Thoracic aorta (tissue), 2 donors: ENCODE measurements at regions not wholly inside any gene's neighbourhood (a gene's known extent, or its start where the extent isn't known, plus 50 kb on each side); places are given as distances from the start of the nearest gene placed in this dataset.

ENCODE experiments used
- ATAC-seq: fragments of 150-250 bp; one replicate; pipeline ENCODE4 v1.8.0; 2017; ENCODE audit warnings: low read depth; ENCODE audit not compliant: insufficient number of reproducible peaks, low FRiP score
- DNase-seq: peaks from one replicate; pipeline ENCODE4 v3.0.0-alpha.2; 2020; ENCODE audit warnings: low spot score
- H3K27ac ChIP-seq, 2 donors: fragments of 200-600 bp; sonication (generic); 1 replicate in 1 of 2; 2 replicates in 1 of 2; pipeline ENCODE4 v1.5.1; 2016; ENCODE audit warnings: mild to moderate bottlenecking in 2 of 2, moderate library complexity in 2 of 2
- H3K27me3 ChIP-seq: fragments of 200-600 bp; sonication (generic); replicated peaks from 2 replicates; pipeline ENCODE4 v1.6.0; 2016; ENCODE audit warnings: mild to moderate bottlenecking; ENCODE audit not compliant: insufficient read depth
- H3K36me3 ChIP-seq: fragments of 200-600 bp; sonication (generic); one replicate; pipeline ENCODE4 v1.5.1; 2016
- H3K4me1 ChIP-seq, 2 donors: fragments of 200-600 bp; sonication (generic); 1 replicate in 1 of 2; 2 replicates in 1 of 2; pipeline versions ENCODE4 v1.5.1 to v1.6.0; 2016; ENCODE audit warnings: low read depth in 2 of 2, mild to moderate bottlenecking in 1 of 2; ENCODE audit not compliant: control insufficient read depth in 1 of 2
- H3K4me3 ChIP-seq: fragments of 200-600 bp; sonication (generic); 2 replicates; pipeline ENCODE4 v1.5.1; 2016; ENCODE audit warnings: mild to moderate bottlenecking
- H3K9me3 ChIP-seq: fragments of 200-600 bp; sonication (generic); 2 replicates; pipeline ENCODE4 v1.5.1; 2016
- TF ChIP-seq, protein P1 (sequence below): fragments of 200-600 bp; sonication (generic); IDR thresholded peaks from one replicate; pipeline ENCODE4 v1.5.1; 2019; ENCODE audit warnings: antibody characterized with exemption

DNA sequence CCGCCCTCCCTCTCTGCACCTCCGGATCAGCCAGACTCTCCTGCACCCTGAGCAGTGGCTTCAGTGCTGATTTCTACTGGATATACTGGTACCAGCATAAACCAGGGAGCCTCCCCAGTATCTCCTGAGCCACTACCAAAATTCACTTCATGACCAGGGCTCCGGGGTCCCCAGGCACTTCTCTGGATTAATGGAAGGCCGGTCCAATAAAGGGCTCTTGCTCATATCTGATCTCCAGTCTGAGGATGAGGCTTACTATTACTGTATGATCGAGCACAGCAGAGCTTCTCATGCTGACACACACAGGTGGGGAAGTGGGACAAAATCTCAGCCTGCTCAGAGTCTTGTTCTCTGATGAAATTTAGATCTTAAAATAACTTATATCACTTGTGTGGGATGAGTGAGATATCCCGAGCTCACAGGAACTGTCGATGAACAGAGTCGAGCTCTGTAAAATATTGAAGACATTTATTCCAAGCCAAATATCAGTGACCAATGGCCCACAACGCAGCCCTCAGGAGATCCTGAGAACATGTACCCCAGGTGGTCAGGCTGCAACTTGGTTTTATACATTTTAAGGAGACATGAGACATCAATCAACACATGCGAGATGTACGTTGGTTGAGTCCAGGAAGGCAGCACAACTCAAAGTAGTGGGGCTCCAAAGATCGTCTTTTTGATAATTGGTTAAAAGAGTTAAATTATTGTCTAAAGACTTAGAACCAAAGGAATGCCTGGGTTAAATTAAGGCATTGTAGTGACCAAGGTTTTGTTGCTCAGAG lies 93.0 kb upstream of the TOP3B start:
- H3K27ac ChIP-seq, result no peak overlapping the region
- H3K9me3 ChIP-seq, result no peaks in the 10 kb centered on the region
- TF ChIP-seq, protein P1, sequence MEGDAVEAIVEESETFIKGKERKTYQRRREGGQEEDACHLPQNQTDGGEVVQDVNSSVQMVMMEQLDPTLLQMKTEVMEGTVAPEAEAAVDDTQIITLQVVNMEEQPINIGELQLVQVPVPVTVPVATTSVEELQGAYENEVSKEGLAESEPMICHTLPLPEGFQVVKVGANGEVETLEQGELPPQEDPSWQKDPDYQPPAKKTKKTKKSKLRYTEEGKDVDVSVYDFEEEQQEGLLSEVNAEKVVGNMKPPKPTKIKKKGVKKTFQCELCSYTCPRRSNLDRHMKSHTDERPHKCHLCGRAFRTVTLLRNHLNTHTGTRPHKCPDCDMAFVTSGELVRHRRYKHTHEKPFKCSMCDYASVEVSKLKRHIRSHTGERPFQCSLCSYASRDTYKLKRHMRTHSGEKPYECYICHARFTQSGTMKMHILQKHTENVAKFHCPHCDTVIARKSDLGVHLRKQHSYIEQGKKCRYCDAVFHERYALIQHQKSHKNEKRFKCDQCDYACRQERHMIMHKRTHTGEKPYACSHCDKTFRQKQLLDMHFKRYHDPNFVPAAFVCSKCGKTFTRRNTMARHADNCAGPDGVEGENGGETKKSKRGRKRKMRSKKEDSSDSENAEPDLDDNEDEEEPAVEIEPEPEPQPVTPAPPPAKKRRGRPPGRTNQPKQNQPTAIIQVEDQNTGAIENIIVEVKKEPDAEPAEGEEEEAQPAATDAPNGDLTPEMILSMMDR, result no peak
- H3K27me3 ChIP-seq, result no peaks in the 10 kb centered on the region
- DNase-seq, result no peak
- H3K36me3 ChIP-seq, result no peaks in the 10 kb centered on the region
- no peaks in the 10 kb centered on the region for H3K4me1 ChIP-seq
- ATAC-seq, result no peak
- no peak overlapping the region for H3K4me3 ChIP-seq

GRCh38 chr22:22074634-22075381 lies 92.2 kb upstream of the TOP3B start:
- Histone ChIP-seq H3K27me3 (no peaks in the 10 kb centered on the region), H3K9me3 (no peaks in the 10 kb centered on the region), H3K4me3 (no peak overlapping the region), H3K27ac (no peak overlapping the region), H3K4me1 (no peaks in the 10 kb centered on the region), H3K36me3 (no peaks in the 10 kb centered on the region)
- ATAC-seq (no peak), DNase-seq (no peak)
- TF ChIP-seq, protein P1, result no peak

- TF ChIP-seq, protein P1, result no peak
- no peak for DNase-seq
- Histone ChIP-seq H3K27ac (no peak overlapping the region), H3K9me3 (no peaks in the 10 kb centered on the region), H3K36me3 (no peaks in the 10 kb centered on the region), H3K27me3 (no peaks in the 10 kb centered on the region), H3K4me3 (no peak overlapping the region), H3K4me1 (no peaks in the 10 kb centered on the region)
- no peak for ATAC-seq
Measured at GRCh38 chr22:22073769-22074561, 91.4 kb upstream of the TOP3B start.

DNA sequence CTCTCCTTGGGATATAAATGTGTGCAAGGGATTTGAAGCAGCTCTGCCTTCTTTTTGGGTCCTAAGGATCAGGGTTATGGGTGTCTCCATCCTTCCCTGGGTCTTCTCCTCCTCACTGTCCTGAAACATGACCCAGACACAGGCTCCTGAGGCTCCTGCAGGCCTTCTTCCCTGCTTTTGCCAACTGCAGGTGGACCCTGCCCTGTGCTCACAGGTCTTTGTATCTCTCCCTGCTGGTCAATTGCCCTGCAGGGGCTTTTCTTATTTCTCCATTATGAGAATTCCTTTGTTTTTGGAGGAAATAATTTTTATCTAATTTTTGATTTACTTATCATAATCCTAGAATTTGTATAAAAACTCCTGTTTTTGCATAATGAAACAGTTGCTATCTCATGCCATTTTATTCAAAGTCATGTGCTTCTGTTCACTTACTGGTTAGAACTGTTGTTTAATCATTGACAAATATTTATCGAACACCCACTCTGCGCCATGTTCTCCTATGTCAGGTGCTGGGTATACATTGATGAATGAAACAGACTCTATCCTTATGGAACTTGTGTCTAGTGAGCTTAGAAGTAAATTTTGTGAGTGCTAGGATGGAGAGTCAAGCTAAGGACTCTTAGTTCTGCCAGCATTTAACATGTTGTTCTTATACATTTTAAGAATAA lies 89.7 kb upstream of the TOP3B start:
- no peak overlapping the region for H3K27ac ChIP-seq
- no peaks in the 10 kb centered on the region for H3K9me3 ChIP-seq
- TF ChIP-seq, protein P1, result no peak
- DNase-seq (no peak), ATAC-seq (no peak)
- H3K4me1 ChIP-seq, result no peaks in the 10 kb centered on the region
- no peaks in the 10 kb centered on the region for H3K36me3 ChIP-seq
- H3K4me3 ChIP-seq, result no peak overlapping the region
- H3K27me3 ChIP-seq, result no peaks in the 10 kb centered on the region
